Endothelial cell (in vitro differentiated cells): ENCODE measurements at regions not wholly inside any gene's neighbourhood (a gene's known extent, or its start where the extent isn't known, plus 50 kb on each side); places are given as distances from the start of the nearest gene placed in this dataset.

Experiments used
- DNase-seq: peaks from one replicate; pipeline ENCODE4 v3.0.0; 2021; ENCODE audit warnings: low spot score
- H3K27ac Mint-ChIP-seq: one replicate; pipeline ENCODE4 v1.8.0; 2021; ENCODE audit warnings: mixed read lengths, inconsistent platforms; ENCODE audit not compliant: unreplicated experiment
- H3K27me3 Mint-ChIP-seq: one replicate; pipeline ENCODE4 v1.8.0; 2021; ENCODE audit warnings: mild to moderate bottlenecking, moderate library complexity, mixed read lengths, inconsistent platforms; ENCODE audit not compliant: unreplicated experiment
- H3K36me3 Mint-ChIP-seq: one replicate; pipeline ENCODE4 v1.8.0; 2021; ENCODE audit warnings: mild to moderate bottlenecking, low read depth, mixed read lengths, inconsistent platforms; ENCODE audit not compliant: unreplicated experiment
- H3K4me1 Mint-ChIP-seq: one replicate; pipeline ENCODE4 v1.8.0; 2021; ENCODE audit warnings: mild to moderate bottlenecking, mixed read lengths, inconsistent platforms; ENCODE audit not compliant: unreplicated experiment
- H3K4me3 Mint-ChIP-seq: one replicate; pipeline ENCODE4 v1.8.0; 2021; ENCODE audit warnings: mild to moderate bottlenecking, mixed read lengths, inconsistent platforms; ENCODE audit not compliant: unreplicated experiment
- H3K9me3 Mint-ChIP-seq: one replicate; pipeline ENCODE4 v1.8.0; 2021; ENCODE audit warnings: mixed read lengths, inconsistent platforms; ENCODE audit not compliant: unreplicated experiment
- TF ChIP-seq, protein P1 (sequence below): fragments of 200-600 bp; sonication (generic); IDR thresholded peaks from one replicate; pipeline ENCODE4 v1.5.0; 2021; ENCODE audit warnings: antibody characterized with exemption; ENCODE audit not compliant: unreplicated experiment

DNA sequence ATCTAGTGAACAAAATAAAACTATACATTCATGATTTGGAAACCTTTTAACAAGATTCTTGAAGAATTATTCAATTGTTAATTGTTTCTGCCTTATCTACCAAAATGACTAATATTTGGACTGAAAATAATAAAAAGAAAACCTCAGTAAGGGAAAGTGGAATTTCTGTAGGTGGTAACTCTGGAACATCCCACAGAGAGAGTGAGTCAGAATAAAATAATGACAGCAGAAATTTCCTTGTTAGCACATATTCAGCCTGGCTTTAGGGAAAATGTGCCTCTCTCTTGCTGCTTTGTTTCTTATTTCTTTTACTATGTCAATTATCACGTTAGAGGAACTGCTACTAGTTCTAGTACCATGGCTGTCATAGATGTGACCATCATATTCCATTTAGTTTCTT lies 421.5 kb upstream of the GNPDA2 start:
- no peak overlapping the region for H3K4me3 Mint-ChIP-seq
- H3K27ac Mint-ChIP-seq = no peak overlapping the region
- no peaks in the 10 kb centered on the region for H3K9me3 Mint-ChIP-seq
- H3K4me1 Mint-ChIP-seq = no peaks in the 10 kb centered on the region
- TF ChIP-seq, protein P1, sequence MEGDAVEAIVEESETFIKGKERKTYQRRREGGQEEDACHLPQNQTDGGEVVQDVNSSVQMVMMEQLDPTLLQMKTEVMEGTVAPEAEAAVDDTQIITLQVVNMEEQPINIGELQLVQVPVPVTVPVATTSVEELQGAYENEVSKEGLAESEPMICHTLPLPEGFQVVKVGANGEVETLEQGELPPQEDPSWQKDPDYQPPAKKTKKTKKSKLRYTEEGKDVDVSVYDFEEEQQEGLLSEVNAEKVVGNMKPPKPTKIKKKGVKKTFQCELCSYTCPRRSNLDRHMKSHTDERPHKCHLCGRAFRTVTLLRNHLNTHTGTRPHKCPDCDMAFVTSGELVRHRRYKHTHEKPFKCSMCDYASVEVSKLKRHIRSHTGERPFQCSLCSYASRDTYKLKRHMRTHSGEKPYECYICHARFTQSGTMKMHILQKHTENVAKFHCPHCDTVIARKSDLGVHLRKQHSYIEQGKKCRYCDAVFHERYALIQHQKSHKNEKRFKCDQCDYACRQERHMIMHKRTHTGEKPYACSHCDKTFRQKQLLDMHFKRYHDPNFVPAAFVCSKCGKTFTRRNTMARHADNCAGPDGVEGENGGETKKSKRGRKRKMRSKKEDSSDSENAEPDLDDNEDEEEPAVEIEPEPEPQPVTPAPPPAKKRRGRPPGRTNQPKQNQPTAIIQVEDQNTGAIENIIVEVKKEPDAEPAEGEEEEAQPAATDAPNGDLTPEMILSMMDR = no peak
- no peaks in the 10 kb centered on the region for H3K36me3 Mint-ChIP-seq
- DNase-seq = no peak
- no peaks in the 10 kb centered on the region for H3K27me3 Mint-ChIP-seq

DNA sequence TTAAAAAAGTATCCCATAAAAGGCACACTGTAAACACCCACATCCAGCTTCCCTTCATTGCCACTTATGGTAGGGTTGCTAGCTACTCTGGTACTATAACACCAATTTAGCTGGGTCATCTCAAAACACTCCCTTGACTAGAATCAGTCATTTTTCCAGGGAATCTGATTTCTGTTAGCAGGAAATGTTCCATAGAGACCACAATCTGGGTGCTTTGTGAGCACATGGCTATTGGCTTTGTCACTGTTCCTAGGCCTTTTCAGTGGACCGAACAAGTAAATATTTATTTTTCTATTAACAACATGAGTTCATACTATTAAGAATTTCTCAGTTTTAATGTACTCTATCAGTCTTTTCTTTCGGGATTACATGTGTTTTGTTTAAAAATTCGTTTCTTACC lies 404.7 kb upstream of the GNPDA2 start:
- H3K4me1 Mint-ChIP-seq = no peaks in the 10 kb centered on the region
- H3K36me3 Mint-ChIP-seq = no peaks in the 10 kb centered on the region
- H3K9me3 Mint-ChIP-seq = peaks cover 18% of the 10 kb centered on the region
- DNase-seq = no peak
- no peak overlapping the region for H3K4me3 Mint-ChIP-seq
- peaks cover 2% of the 10 kb centered on the region for H3K27me3 Mint-ChIP-seq
- H3K27ac Mint-ChIP-seq = no peak overlapping the region
- TF ChIP-seq, protein P1 = no peak

DNA sequence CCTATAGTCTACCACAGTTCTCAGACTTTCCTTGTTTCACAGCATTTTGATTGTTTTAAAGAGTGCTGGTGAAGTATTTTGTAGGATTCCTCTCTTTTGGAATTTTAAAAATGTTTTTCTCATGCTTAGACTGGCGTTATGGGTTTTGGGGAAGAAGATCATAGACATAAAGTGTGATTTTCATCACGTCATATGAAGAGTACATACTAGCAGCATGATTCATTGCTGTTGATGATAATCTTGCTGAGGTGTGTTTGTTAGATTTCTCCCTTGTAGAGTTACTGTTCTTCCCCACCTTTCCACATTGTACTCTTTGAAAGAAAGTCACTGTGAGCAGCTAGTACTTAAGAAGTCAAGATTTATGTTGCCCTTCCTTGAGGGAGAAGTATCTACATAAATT lies 396.1 kb upstream of the GNPDA2 start:
- Mint-ChIP-seq H3K4me1 (no peaks in the 10 kb centered on the region), H3K27ac (no peak overlapping the region), H3K36me3 (no peaks in the 10 kb centered on the region), H3K27me3 (no peaks in the 10 kb centered on the region), H3K4me3 (no peak overlapping the region), H3K9me3 (peaks cover 7% of the 10 kb centered on the region)
- no peak for DNase-seq
- TF ChIP-seq, protein P1 = no peak

DNA sequence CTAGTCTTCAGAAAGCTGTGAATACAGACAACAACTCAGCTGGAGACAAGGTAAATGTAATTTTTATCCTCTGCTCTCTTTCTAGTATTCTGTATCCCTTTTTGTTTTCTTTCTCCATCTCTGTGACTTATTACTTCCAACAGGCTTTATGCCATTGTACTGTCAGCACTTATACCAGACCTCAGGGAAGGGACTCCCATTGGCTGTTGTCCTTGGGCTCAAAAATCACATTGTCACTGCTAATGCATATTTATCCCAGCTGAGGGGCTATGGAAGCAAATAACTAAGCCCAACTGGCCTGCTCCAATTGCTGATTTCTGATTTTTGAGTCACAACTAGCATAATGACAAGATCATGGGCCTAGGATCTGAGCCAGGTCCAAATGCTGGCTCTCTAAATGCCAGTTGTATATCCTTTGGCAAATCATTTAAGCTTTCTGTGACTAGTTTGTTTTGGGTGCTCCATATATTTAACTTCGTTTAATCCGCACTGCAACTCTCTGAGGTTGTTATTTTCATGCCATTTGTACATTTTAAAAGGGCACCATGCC lies 395.1 kb upstream of the GNPDA2 start:
- H3K4me1 Mint-ChIP-seq = no peaks in the 10 kb centered on the region
- TF ChIP-seq, protein P1 = no peak

DNA sequence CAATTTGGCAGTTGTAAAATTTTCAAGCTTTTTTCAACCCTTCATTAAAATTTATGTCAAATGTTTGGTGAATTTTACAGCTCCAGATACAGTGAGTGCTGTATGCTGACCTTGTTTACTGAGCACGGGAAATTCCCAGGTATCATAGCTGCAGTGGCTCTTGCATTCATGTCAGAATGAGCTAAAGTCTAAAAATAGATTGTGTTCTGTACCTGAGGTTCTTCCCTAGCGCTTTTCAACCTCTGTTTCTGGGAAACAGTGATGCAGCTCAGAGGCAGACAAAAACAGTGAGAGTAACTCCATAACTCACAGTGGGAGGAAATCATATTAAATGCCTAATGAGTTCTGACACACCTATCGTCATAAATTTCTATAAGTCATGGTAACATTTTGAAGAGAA lies 393.8 kb upstream of the GNPDA2 start:
- Mint-ChIP-seq H3K27me3 (no peaks in the 10 kb centered on the region), H3K27ac (no peak overlapping the region), H3K9me3 (peaks cover 7% of the 10 kb centered on the region), H3K4me1 (no peaks in the 10 kb centered on the region), H3K4me3 (no peak overlapping the region), H3K36me3 (no peaks in the 10 kb centered on the region)
- DNase-seq = no peak
- TF ChIP-seq, protein P1 = no peak

More for the DNA sequence above, 395.1 kb upstream of the GNPDA2 start:
- H3K4me3 Mint-ChIP-seq = no peak overlapping the region
- no peaks in the 10 kb centered on the region for H3K27me3 Mint-ChIP-seq
- no peaks in the 10 kb centered on the region for H3K36me3 Mint-ChIP-seq
- no peak overlapping the region for H3K27ac Mint-ChIP-seq
- DNase-seq = no peak
- peaks cover 7% of the 10 kb centered on the region for H3K9me3 Mint-ChIP-seq
